Hepatocyte (in vitro differentiated cells): ENCODE measurements at regions not wholly inside any gene's neighbourhood (a gene's known extent, or its start where the extent isn't known, plus 50 kb on each side); places are given as distances from the start of the nearest gene placed in this dataset.
A peak's percentile ranks its signal among the peaks of the same experiment; 100 is the strongest.
"Not testable (repeated sequence)": the region's sequence is repeated elsewhere in the genome, so short reads cannot be mapped to it uniquely, and the experiment has no call there.

Experiments used
- DNase-seq: peaks from one replicate; pipeline ENCODE4 v3.0.0-alpha.2; 2016; ENCODE audit warnings: low spot score
- H2AFZ ChIP-seq: fragments of 200-600 bp; sonication (generic); 2 replicates; pipeline ENCODE4 v1.6.0; 2016; ENCODE audit warnings: antibody characterized with exemption, mild to moderate bottlenecking
- H3K27ac ChIP-seq: fragments of 200-600 bp; sonication (generic); 2 replicates; pipeline ENCODE4 v1.5.1; 2016; ENCODE audit warnings: mild to moderate bottlenecking
- H3K27me3 ChIP-seq: fragments of 200-600 bp; sonication (generic); 2 replicates; pipeline ENCODE4 v1.6.1; 2016
- H3K36me3 ChIP-seq: fragments of 200-600 bp; sonication (generic); replicated peaks from 2 replicates; pipeline ENCODE4 v1.5.1; 2016; ENCODE audit warnings: low read depth; ENCODE audit not compliant: insufficient read depth
- H3K4me1 ChIP-seq: fragments of 200-600 bp; sonication (generic); 2 replicates; pipeline ENCODE4 v1.5.1; 2016; ENCODE audit warnings: mild to moderate bottlenecking, moderate library complexity; ENCODE audit not compliant: insufficient read depth
- H3K4me2 ChIP-seq: fragments of 200-600 bp; sonication (generic); 2 replicates; pipeline ENCODE4 v1.6.0; 2016
- H3K4me3 ChIP-seq: fragments of 200-600 bp; sonication (generic); 2 replicates; pipeline ENCODE4 v1.5.1; 2016; ENCODE audit warnings: mild to moderate bottlenecking
- H3K79me2 ChIP-seq: fragments of 200-600 bp; sonication (generic); 2 replicates; pipeline ENCODE4 v1.6.0; 2017; ENCODE audit warnings: mild to moderate bottlenecking
- H3K9me2 ChIP-seq: fragments of 200-600 bp; sonication (generic); replicated peaks from 2 replicates; pipeline ENCODE4 v1.6.0; 2017; ENCODE audit warnings: mild to moderate bottlenecking; ENCODE audit not compliant: insufficient read depth
- H3K9me3 ChIP-seq: fragments of 200-600 bp; sonication (generic); 2 replicates; pipeline ENCODE4 v1.5.1; 2016; ENCODE audit warnings: low read depth, mild to moderate bottlenecking
- H4K20me1 ChIP-seq: fragments of 200-600 bp; sonication (generic); 2 replicates; pipeline ENCODE4 v1.6.0; 2016; ENCODE audit warnings: mild to moderate bottlenecking; ENCODE audit not compliant: insufficient read depth, poor library complexity, severe bottlenecking
- CTCF ChIP-seq: fragments of 200-600 bp; sonication (generic); IDR thresholded peaks from 2 replicates; pipeline ENCODE4 v1.5.1; 2016; ENCODE audit warnings: antibody characterized with exemption, mild to moderate bottlenecking; ENCODE audit not compliant: poor library complexity
- EZH2 ChIP-seq: fragments of 200-600 bp; sonication (generic); IDR thresholded peaks from 2 replicates; pipeline ENCODE4 v1.6.1; 2016; ENCODE audit warnings: antibody characterized with exemption, mild to moderate bottlenecking, borderline replicate concordance
- EZH2phosphoT487 ChIP-seq: fragments of 200-600 bp; sonication (generic); IDR thresholded peaks from one replicate; pipeline ENCODE4 v1.6.1; 2018; ENCODE audit warnings: antibody characterized with exemption, mild to moderate bottlenecking, low read depth, moderate library complexity; ENCODE audit not compliant: unreplicated experiment, severe bottlenecking
- WGBS: methylation state at CpG from one replicate; pipeline ENCODE4 v1.1.6; 2016; ENCODE audit warnings: low lambda C conversion rate; ENCODE audit errors: missing lambda C conversion rate; 5-methylcytosine and 5-hydroxymethylcytosine counted together

- DNase-seq, result peak; percentile 16
- H3K4me2 ChIP-seq, result no peak overlapping the region
- no peaks in the 10 kb centered on the region for H3K36me3 ChIP-seq
- H3K4me3 ChIP-seq, result no peak overlapping the region
- peak; percentile 49 for TF ChIP-seq CTCF
- no peak for TF ChIP-seq EZH2phosphoT487
- TF ChIP-seq EZH2, result no peak
- no peaks in the 10 kb centered on the region for H3K79me2 ChIP-seq
- no peak overlapping the region for H2AFZ ChIP-seq
- no peaks in the 10 kb centered on the region for H3K27me3 ChIP-seq
- no peak overlapping the region for H3K27ac ChIP-seq
- no peaks in the 10 kb centered on the region for H4K20me1 ChIP-seq
- H3K4me1 ChIP-seq, result no peaks in the 10 kb centered on the region
- 82% methylated on average over 1 of the region's 1 CpG for WGBS
- H3K9me2 ChIP-seq, result no peaks in the 10 kb centered on the region
- no peaks in the 10 kb centered on the region for H3K9me3 ChIP-seq
These were observed 422.2 kb downstream of the GBE1 start for GRCh38 chr3:81339040-81339845.

- no peaks in the 10 kb centered on the region for H3K79me2 ChIP-seq
- 61% methylated on average over 4 of the region's 4 CpGs for WGBS
- H3K36me3 ChIP-seq, result no peaks in the 10 kb centered on the region
- H2AFZ ChIP-seq, result no peak overlapping the region
- H3K4me3 ChIP-seq, result no peak overlapping the region
- H4K20me1 ChIP-seq, result no peaks in the 10 kb centered on the region
- H3K9me3 ChIP-seq, result no peaks in the 10 kb centered on the region
- no peak for TF ChIP-seq CTCF
- TF ChIP-seq EZH2, result no peak
- no peak for TF ChIP-seq EZH2phosphoT487
- no peaks in the 10 kb centered on the region for H3K9me2 ChIP-seq
- no peak overlapping the region for H3K4me2 ChIP-seq
- H3K27ac ChIP-seq, result no peak overlapping the region
- no peaks in the 10 kb centered on the region for H3K27me3 ChIP-seq
- H3K4me1 ChIP-seq, result no peaks in the 10 kb centered on the region
- no peak for DNase-seq
These were observed 425.0 kb downstream of the GBE1 start for GRCh38 chr3:81336470-81336869.

GRCh38 chr3:81329835-81330234, 431.6 kb downstream of the GBE1 start:
- H3K36me3 ChIP-seq, H3K4me2 ChIP-seq, H3K4me3 ChIP-seq, H4K20me1 ChIP-seq, H3K9me2 ChIP-seq, H3K27ac ChIP-seq, DNase-seq, H2AFZ ChIP-seq, H3K27me3 ChIP-seq, H3K4me1 ChIP-seq, H3K9me3 ChIP-seq, H3K79me2 ChIP-seq: not testable (repeated sequence)
- 79% methylated on average over 7 of the region's 7 CpGs for WGBS

GRCh38 chr3:81326245-81326644, 435.2 kb downstream of the GBE1 start:
- H3K79me2 ChIP-seq, result no peaks in the 10 kb centered on the region
- H3K9me3 ChIP-seq, result no peaks in the 10 kb centered on the region
- H3K9me2 ChIP-seq, result no peaks in the 10 kb centered on the region
- H3K4me1 ChIP-seq, result no peaks in the 10 kb centered on the region
- no peak overlapping the region for H3K4me3 ChIP-seq
- H2AFZ ChIP-seq, result no peak overlapping the region
- H3K27ac ChIP-seq, result no peak overlapping the region
- DNase-seq, result no peak
- TF ChIP-seq EZH2phosphoT487, result no peak
- no peak for TF ChIP-seq CTCF
- TF ChIP-seq EZH2, result no peak
- H3K36me3 ChIP-seq, result no peaks in the 10 kb centered on the region
- no peaks in the 10 kb centered on the region for H4K20me1 ChIP-seq
- no peak overlapping the region for H3K4me2 ChIP-seq
- 95% methylated on average over 8 of the region's 8 CpGs for WGBS
- no peaks in the 10 kb centered on the region for H3K27me3 ChIP-seq
